GM12891 (cell line): ENCODE measurements at regions not wholly inside any gene's neighbourhood (a gene's known extent, or its start where the extent isn't known, plus 50 kb on each side); places are given as distances from the start of the nearest gene placed in this dataset.
"Not testable (repeated sequence)": the region's sequence is repeated elsewhere in the genome, so short reads cannot be mapped to it uniquely, and the experiment has no call there.

ENCODE experiments used
- DNase-seq: peaks from one replicate; pipeline ENCODE4 v3.0.0; 2011; ENCODE audit warnings: low spot score; ENCODE audit not compliant: insufficient read length
- FAIRE-seq: peaks from 2 replicates; lab custom pipeline; 2011; peaks lifted over from hg19 to GRCh38; lab: Jason Lieb, UNC

DNA sequence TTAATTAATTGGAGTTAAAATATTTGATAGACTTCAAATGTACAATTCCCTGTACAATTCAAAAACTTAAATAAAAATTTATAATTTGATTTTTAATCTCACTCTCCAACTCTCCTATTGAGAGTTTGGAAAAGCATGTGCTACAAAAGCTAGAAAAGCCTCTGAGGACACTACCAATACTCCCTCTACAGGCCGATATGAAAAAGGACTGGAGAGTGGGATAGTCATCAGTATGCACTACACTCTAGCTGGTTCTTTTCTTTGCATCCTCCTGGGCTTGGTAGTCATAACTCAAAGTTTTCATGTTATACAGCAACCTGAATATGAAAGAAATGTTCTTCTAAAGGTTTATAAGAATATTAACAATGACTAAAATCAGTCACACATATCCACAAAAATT lies 121.5 kb upstream of the PCDH11Y start:
- FAIRE-seq = peak; percentile 66
- DNase-seq = not testable (repeated sequence)
